ENCODE measurements at regions not wholly inside any gene's neighbourhood (a gene's known extent, or its start where the extent isn't known, plus 50 kb on each side); places are given as distances from the start of the nearest gene placed in this dataset.
"Not testable (repeated sequence)": the region's sequence is repeated elsewhere in the genome, so short reads cannot be mapped to it uniquely, and the experiment has no call there.

- Histone ChIP-seq H3K27me3 (replicated peaks; ENCODE audit: control insufficient read depth, insufficient read depth, low read length, poor library complexity, severe bottlenecking) (no peaks in the 10 kb centered on the region), H3K36me3 (ENCODE audit: control insufficient read depth, insufficient read depth, low read length) (no peaks in the 10 kb centered on the region), H3K9me3 (ENCODE audit: control insufficient read depth, low read length) (no peaks in the 10 kb centered on the region), H3K4me1 (ENCODE audit: control insufficient read depth, insufficient read depth, low read length, poor library complexity, severe bottlenecking) (peaks cover 4% of the 10 kb centered on the region), H3K4me3 (ENCODE audit: insufficient read depth, low read depth, low read length, poor library complexity, severe bottlenecking) (no peak overlapping the region), H3K27ac (ENCODE audit: insufficient read depth, low read length, poor library complexity, severe bottlenecking) (no peak overlapping the region)
- no peak for DNase-seq
These were observed 154.9 kb downstream of the GLUL start for GRCh38 chr1:182236651-182237077.

- H3K27me3 ChIP-seq (replicated peaks; ENCODE audit: control insufficient read depth, insufficient read depth, low read length, poor library complexity, severe bottlenecking), result no peaks in the 10 kb centered on the region
- H3K4me3 ChIP-seq (ENCODE audit: insufficient read depth, low read depth, low read length, poor library complexity, severe bottlenecking), result no peak overlapping the region
- no peak for DNase-seq
- no peak overlapping the region for H3K27ac ChIP-seq (ENCODE audit: insufficient read depth, low read length, poor library complexity, severe bottlenecking)
- peaks cover 4% of the 10 kb centered on the region for H3K4me1 ChIP-seq (ENCODE audit: control insufficient read depth, insufficient read depth, low read length, poor library complexity, severe bottlenecking)
- H3K9me3 ChIP-seq (ENCODE audit: control insufficient read depth, low read length), result no peaks in the 10 kb centered on the region
- H3K36me3 ChIP-seq (ENCODE audit: control insufficient read depth, insufficient read depth, low read length), result no peaks in the 10 kb centered on the region
These were observed 155.5 kb downstream of the GLUL start for GRCh38 chr1:182235952-182236650.

- Histone ChIP-seq H3K4me1 (ENCODE audit: control insufficient read depth, insufficient read depth, low read length, poor library complexity, severe bottlenecking) (peaks cover 4% of the 10 kb centered on the region), H3K9me3 (ENCODE audit: control insufficient read depth, low read length) (no peaks in the 10 kb centered on the region), H3K27ac (ENCODE audit: insufficient read depth, low read length, poor library complexity, severe bottlenecking) (no peak overlapping the region), H3K27me3 (replicated peaks; ENCODE audit: control insufficient read depth, insufficient read depth, low read length, poor library complexity, severe bottlenecking) (no peaks in the 10 kb centered on the region), H3K4me3 (ENCODE audit: insufficient read depth, low read depth, low read length, poor library complexity, severe bottlenecking) (no peak overlapping the region), H3K36me3 (ENCODE audit: control insufficient read depth, insufficient read depth, low read length) (no peaks in the 10 kb centered on the region)
- DNase-seq, result no peak
These were observed 156.0 kb downstream of the GLUL start for GRCh38 chr1:182235604-182235951.

GRCh38 chr1:182229921-182230491 is 161.6 kb downstream of the GLUL start:
- no peaks in the 10 kb centered on the region for H3K9me3 ChIP-seq (ENCODE audit: control insufficient read depth, low read length)
- no peak overlapping the region for H3K27ac ChIP-seq (ENCODE audit: insufficient read depth, low read length, poor library complexity, severe bottlenecking)
- no peak overlapping the region for H3K4me3 ChIP-seq (ENCODE audit: insufficient read depth, low read depth, low read length, poor library complexity, severe bottlenecking)
- no peaks in the 10 kb centered on the region for H3K36me3 ChIP-seq (ENCODE audit: control insufficient read depth, insufficient read depth, low read length)
- H3K27me3 ChIP-seq (replicated peaks; ENCODE audit: control insufficient read depth, insufficient read depth, low read length, poor library complexity, severe bottlenecking), result no peaks in the 10 kb centered on the region
- no peak for DNase-seq
- H3K4me1 ChIP-seq (ENCODE audit: control insufficient read depth, insufficient read depth, low read length, poor library complexity, severe bottlenecking), result no peaks in the 10 kb centered on the region

- H3K4me3 ChIP-seq (ENCODE audit: insufficient read depth, low read depth, low read length, poor library complexity, severe bottlenecking), result no peak overlapping the region
These were observed 162.1 kb downstream of the GLUL start for GRCh38 chr1:182229451-182229850.

GRCh38 chr1:182227864-182228547 is 163.6 kb downstream of the GLUL start:
- no peak overlapping the region for H3K4me3 ChIP-seq (ENCODE audit: insufficient read depth, low read depth, low read length, poor library complexity, severe bottlenecking)
- no peak for DNase-seq
- H3K9me3 ChIP-seq (ENCODE audit: control insufficient read depth, low read length), result no peaks in the 10 kb centered on the region
- H3K27ac ChIP-seq (ENCODE audit: insufficient read depth, low read length, poor library complexity, severe bottlenecking), result no peak overlapping the region
- no peaks in the 10 kb centered on the region for H3K36me3 ChIP-seq (ENCODE audit: control insufficient read depth, insufficient read depth, low read length)
- no peaks in the 10 kb centered on the region for H3K27me3 ChIP-seq (replicated peaks; ENCODE audit: control insufficient read depth, insufficient read depth, low read length, poor library complexity, severe bottlenecking)
- H3K4me1 ChIP-seq (ENCODE audit: control insufficient read depth, insufficient read depth, low read length, poor library complexity, severe bottlenecking), result no peaks in the 10 kb centered on the region

More at GRCh38 chr1:182229451-182229850, 162.1 kb downstream of the GLUL start:
- H3K27ac ChIP-seq (ENCODE audit: insufficient read depth, low read length, poor library complexity, severe bottlenecking), result no peak overlapping the region
- H3K27me3 ChIP-seq (replicated peaks; ENCODE audit: control insufficient read depth, insufficient read depth, low read length, poor library complexity, severe bottlenecking), result no peaks in the 10 kb centered on the region
- DNase-seq, result no peak
- H3K36me3 ChIP-seq (ENCODE audit: control insufficient read depth, insufficient read depth, low read length), result no peaks in the 10 kb centered on the region
- no peaks in the 10 kb centered on the region for H3K4me1 ChIP-seq (ENCODE audit: control insufficient read depth, insufficient read depth, low read length, poor library complexity, severe bottlenecking)
- no peaks in the 10 kb centered on the region for H3K9me3 ChIP-seq (ENCODE audit: control insufficient read depth, low read length)

- Histone ChIP-seq H3K36me3 (ENCODE audit: control insufficient read depth, insufficient read depth, low read length) (no peaks in the 10 kb centered on the region), H3K27ac (ENCODE audit: insufficient read depth, low read length, poor library complexity, severe bottlenecking) (no peak overlapping the region), H3K9me3 (ENCODE audit: control insufficient read depth, low read length) (no peaks in the 10 kb centered on the region), H3K27me3 (replicated peaks; ENCODE audit: control insufficient read depth, insufficient read depth, low read length, poor library complexity, severe bottlenecking) (no peaks in the 10 kb centered on the region), H3K4me3 (ENCODE audit: insufficient read depth, low read depth, low read length, poor library complexity, severe bottlenecking) (no peak overlapping the region), H3K4me1 (ENCODE audit: control insufficient read depth, insufficient read depth, low read length, poor library complexity, severe bottlenecking) (no peaks in the 10 kb centered on the region)
- no peak for DNase-seq
These were observed 165.0 kb downstream of the GLUL start for GRCh38 chr1:182226618-182227017.

GRCh38 chr1:182225755-182226154 is 164.2 kb upstream of the ZNF648 start:
- H3K4me3 ChIP-seq (ENCODE audit: insufficient read depth, low read depth, low read length, poor library complexity, severe bottlenecking); H3K36me3 ChIP-seq (ENCODE audit: control insufficient read depth, insufficient read depth, low read length); H3K27ac ChIP-seq (ENCODE audit: insufficient read depth, low read length, poor library complexity, severe bottlenecking); DNase-seq; H3K9me3 ChIP-seq (ENCODE audit: control insufficient read depth, low read length); H3K27me3 ChIP-seq (replicated peaks; ENCODE audit: control insufficient read depth, insufficient read depth, low read length, poor library complexity, severe bottlenecking); H3K4me1 ChIP-seq (ENCODE audit: control insufficient read depth, insufficient read depth, low read length, poor library complexity, severe bottlenecking): not testable (repeated sequence)

- not testable (repeated sequence) for H3K27me3 ChIP-seq (replicated peaks; ENCODE audit: control insufficient read depth, insufficient read depth, low read length, poor library complexity, severe bottlenecking); H3K4me3 ChIP-seq (ENCODE audit: insufficient read depth, low read depth, low read length, poor library complexity, severe bottlenecking); H3K27ac ChIP-seq (ENCODE audit: insufficient read depth, low read length, poor library complexity, severe bottlenecking); H3K9me3 ChIP-seq (ENCODE audit: control insufficient read depth, low read length); DNase-seq; H3K36me3 ChIP-seq (ENCODE audit: control insufficient read depth, insufficient read depth, low read length); H3K4me1 ChIP-seq (ENCODE audit: control insufficient read depth, insufficient read depth, low read length, poor library complexity, severe bottlenecking)
These were observed 160.5 kb upstream of the ZNF648 start for GRCh38 chr1:182221990-182222389.

- not testable (repeated sequence) for H3K27ac ChIP-seq (ENCODE audit: insufficient read depth, low read length, poor library complexity, severe bottlenecking); H3K36me3 ChIP-seq (ENCODE audit: control insufficient read depth, insufficient read depth, low read length); H3K4me1 ChIP-seq (ENCODE audit: control insufficient read depth, insufficient read depth, low read length, poor library complexity, severe bottlenecking); H3K27me3 ChIP-seq (replicated peaks; ENCODE audit: control insufficient read depth, insufficient read depth, low read length, poor library complexity, severe bottlenecking); H3K9me3 ChIP-seq (ENCODE audit: control insufficient read depth, low read length); H3K4me3 ChIP-seq (ENCODE audit: insufficient read depth, low read depth, low read length, poor library complexity, severe bottlenecking); DNase-seq
These were observed 159.9 kb upstream of the ZNF648 start for GRCh38 chr1:182221367-182221766.

All from effector memory CD4-positive, alpha-beta T cell (primary cell).